HG03558 (cell line): ENCODE measurements at regions not wholly inside any gene's neighbourhood (a gene's known extent, or its start where the extent isn't known, plus 50 kb on each side); places are given as distances from the start of the nearest gene placed in this dataset.

Source experiments
- ATAC-seq: cut with Tn5 transposase; IDR thresholded peaks from one replicate; pipeline ENCODE4 v1.9.1; 2021; ENCODE audit warnings: moderate number of reproducible peaks; ENCODE audit not compliant: unreplicated experiment; ENCODE audit errors: extremely low read depth

DNA sequence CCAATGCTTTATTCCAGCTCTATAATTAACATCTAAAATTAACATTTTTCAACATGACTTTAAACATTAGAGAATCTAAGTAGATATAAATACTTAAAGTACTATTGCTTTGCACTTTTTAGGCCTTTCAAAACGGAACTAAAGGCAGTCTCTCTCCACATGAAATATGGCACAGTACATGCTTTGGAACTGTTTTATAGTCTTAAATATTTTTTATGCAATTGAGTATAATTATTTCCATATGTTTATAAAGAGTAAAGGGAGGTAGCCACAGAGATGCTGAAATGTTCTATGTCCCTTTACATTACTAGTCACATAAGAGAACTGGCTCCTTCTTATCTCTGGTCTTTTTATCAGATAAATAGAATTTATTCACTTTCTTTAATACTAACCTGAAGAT is 674.0 kb downstream of the PLCL1 start:
- ATAC-seq = no peak

DNA sequence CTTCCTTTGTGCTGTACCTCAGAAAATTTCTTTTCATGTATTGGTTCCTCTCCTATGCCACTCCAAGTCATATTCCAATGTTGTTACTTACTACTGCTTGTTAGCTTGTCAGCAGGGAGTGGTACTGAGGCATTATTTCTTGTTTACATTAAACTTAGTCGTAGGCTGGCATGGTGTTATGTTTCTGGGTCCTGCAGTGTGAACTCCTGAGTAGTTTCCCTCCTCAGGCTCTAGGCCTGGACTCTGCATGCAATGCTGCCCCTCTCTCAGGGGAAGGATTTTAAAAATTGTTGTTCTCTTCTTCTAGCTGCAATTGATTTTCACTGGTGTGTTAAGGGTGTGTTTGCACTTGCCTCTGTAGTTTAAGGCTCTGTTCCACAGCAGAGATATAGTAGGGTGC is 671.6 kb downstream of the PLCL1 start:
- ATAC-seq = no peak

DNA sequence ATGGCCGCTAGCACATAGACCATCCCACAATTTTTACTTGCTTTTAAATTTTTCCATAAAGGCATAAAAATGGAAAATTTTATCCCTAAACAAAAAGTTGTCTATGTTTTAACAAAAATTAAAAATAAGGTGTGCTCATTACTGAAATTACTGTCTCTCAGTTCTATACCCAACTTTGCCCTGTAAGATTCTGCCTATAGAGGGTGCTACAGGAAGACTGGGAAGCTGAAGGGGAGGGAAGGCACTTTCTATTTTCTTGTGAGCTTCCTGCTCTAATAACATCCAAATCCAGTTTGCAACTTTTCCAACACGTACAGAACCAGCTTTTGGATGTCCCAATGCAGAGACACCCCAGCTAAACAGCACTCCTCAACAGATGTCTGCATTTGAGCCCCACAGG is 666.9 kb downstream of the PLCL1 start:
- ATAC-seq = no peak

DNA sequence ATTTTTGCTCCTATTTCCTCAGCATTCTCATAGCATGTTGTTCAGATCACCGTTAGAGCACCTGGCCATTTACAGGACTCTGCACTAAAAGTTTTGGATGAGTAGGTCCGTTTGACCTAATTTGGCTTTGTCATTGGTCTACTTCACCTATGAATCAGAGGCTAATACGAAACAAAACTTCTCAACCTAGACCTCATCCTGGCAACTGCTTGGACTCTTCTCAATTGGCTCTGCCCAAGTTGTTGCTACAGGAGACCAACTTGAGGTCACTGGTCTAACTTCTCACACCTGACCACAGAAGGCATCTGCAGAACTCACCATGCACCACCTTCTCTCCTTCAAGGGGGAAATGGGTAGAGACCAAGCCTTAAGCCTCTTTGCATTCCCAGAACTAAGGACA is 663.7 kb downstream of the PLCL1 start:
- no peak for ATAC-seq

DNA sequence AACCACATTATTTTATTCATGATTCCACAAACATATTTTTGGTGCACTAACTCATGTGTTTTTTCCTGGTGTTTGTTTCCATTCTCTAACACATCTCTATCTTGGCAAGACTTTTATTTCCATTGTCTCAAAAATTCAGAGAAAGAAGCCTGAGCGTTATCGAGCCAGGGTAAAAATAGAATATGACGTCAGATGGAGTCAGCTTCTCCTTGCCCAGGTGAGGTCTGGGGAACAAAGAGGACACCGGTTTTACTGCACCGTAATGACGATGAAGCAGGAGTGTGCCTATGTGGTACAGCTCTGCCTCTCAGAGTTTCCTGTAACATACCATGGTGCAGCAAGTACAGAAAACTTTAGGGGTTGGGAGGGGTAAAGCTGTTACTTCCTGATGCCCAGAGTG is 661.6 kb downstream of the PLCL1 start:
- ATAC-seq = no peak

DNA sequence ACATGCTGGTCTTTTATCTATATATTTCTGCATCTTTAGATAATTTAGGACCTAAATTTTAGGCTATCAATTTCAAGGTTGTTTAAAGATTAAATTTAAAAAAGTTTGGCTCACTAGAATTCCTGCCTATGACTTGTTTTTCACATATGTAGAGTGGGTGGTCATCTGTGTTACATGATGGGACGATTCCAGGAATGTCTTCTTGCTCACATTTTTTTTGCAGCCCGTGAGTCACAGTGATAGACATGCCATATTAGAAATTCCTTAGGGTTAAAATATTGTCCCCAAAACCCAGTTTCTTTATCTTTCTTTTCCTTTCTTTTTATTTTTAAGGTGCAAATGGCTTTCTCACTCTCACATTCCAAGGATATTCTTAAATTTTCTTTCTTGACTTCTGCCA is 652.0 kb downstream of the PLCL1 start:
- ATAC-seq = no peak

DNA sequence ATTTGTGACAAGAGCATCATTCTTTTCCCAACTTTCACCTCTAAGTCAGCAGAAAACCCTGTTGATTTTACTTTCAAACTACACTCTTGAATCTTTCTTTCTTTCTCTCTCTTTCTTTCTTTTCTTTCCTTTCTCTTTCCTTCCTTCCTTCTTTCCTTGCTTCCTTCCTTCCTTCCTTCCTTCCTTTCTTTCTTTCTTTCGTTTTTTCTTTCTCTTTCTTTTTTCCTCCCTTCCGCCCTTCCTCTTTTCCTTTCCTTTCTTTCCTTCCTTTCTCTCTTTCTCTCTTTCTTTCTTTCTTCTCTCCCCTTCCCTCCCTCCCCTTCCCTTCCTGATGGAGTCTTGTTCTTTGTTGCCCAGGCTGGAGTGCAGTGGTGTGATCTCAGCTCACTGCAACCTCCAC is 649.5 kb downstream of the PLCL1 start:
- ATAC-seq = no peak

DNA sequence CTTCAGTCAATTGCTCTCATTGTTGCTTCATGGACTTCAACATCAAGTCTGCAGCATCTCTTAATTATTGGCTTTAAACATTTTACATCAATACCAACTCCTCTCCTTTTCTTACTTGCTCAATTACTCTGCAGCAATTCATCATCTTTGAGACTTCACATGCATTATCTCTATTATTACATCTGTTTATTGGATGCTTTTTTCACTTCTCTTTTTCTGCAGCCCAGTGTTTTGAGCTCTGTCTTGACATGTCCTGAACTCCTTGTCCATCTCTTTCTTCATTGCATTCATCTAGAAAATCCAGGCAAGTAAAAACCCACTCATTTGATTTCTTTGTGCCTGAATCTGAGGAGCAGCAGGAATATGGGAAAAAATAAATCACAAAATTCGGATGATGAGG is 647.9 kb downstream of the PLCL1 start:
- no peak for ATAC-seq

DNA sequence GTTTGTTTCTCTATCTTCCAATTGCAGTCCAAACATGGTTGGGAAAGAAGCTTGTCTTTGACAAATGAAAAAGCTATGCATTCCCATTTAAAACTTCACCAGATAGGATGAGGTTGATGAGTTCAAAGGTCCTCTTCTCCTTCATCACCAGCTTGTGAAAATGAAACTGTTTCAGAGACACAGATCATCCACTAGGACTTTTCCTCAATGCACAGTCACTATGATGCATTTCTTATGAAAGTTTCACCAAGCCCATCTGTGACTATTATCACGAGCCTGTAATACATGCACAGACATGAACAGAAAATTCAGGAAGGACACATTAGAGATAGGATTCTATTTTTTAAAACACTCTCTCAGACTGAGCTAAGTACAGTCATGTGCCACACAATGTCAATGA is 644.4 kb downstream of the PLCL1 start:
- ATAC-seq = no peak

DNA sequence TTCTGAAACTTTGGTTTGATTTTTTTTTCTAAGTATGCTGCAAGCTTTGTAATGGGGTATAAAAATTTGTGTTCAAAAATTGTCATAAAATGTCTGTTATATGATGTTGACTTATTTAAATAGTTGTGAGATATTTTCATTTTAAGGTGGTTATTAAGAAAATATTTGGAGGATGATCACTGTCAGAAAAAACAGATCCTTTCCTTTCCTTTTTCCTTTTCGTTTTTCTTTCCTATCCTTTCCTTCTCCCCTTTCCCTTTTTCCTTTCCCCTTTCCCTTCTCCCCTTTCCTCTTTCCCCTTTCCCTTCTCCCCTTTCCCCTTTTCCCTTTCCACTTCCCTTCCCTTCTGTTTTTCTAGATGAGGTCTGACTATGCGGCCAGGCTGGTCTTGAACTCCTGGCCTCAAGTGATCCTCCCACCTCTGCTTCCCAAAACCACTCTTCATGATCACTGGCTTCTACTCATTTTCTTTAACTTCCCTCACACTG is 640.5 kb downstream of the PLCL1 start:
- ATAC-seq = no peak

DNA sequence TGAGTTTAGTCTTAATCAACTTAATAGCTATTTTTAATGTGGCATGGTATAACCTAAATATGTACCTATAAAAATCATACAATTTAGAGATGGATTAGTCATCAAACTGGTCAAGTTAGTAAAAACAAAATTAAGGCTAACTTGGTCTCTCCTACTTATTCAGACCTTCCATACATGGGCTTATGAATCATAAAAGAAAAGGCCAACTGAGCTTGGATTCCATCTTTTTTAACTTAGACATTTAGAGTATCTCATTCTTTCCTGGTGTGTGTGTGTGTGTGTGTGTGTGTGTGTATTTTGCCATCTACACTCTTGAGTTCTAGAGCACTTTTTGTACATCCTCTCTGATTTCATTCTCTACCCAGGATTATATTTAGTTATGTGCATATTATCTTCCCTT is 637.5 kb downstream of the PLCL1 start:
- ATAC-seq = no peak

DNA sequence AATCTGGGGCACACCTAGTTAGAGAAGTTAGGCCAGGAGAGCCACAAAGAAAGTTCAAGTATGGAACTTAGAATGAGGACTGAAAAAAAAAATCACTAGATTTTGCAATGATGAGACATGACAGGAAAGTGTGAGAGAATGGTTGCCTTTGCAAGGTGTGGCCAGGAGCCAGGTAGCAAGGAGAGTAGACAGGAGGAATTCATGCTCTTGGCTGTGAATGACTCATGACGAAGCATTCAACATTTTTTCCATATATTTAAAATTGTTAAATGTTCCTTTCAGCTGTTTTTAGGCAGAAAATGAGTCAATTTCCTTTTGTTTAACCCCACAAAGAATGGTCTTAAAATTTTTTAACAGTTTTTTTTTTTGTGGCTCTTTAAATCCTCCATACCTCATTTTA is 636.9 kb downstream of the PLCL1 start:
- no peak for ATAC-seq

DNA sequence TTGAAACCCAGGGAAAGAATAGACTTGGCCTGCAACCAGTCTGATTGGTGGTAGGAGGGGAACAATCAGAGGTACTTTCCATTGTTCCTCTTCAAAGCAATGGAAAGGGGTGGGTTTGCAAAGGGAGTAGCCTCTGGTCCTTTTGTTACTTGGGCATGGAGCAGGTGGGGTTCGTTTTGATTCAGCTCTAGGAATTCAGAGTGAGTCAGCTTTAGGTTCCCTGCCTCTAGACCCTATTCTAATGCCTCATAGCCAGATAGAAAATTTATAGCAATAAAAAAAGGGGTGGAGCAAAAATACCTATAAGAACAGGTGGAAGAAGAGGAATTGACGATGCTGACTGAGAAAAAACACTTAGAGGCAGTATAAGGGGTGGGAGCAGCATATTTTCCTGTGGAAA is 636.4 kb downstream of the PLCL1 start:
- ATAC-seq = no peak

DNA sequence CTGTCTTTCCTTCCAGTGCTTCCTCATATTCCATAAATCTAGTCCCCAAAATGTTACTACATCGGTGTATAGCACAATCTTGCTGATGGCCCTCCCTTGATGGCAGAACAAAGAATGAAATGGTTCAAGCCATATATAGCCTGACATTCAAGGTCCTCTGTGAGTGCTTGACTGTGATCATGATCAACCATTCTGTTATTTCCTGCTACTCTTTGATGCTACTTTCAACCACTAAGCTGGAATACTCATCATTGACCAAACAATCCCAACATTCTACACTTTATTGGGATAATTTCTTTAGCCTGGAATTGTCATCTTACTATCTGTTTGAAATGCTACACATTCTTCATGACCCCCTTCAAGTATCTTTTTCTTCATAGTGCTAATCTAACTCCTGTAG is 633.9 kb downstream of the PLCL1 start:
- ATAC-seq = no peak

DNA sequence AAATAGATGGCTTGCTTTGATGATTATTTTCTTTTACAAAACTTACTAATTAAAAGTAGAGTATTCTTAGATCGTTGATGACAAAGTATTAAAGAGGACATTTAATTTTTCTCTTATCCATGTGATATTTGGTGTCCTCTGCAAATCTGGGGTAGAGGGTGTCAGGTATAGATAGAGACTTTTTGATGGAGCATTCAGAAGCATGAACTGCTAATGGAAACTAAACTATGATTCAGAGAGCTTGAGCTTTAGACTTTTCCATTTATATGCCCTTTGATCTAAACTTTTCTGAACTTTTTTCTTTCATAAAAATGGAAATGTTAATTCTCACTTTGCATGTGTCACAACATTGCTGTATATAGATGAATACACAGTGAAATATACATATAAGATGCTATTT is 619.7 kb downstream of the PLCL1 start:
- ATAC-seq = no peak

DNA sequence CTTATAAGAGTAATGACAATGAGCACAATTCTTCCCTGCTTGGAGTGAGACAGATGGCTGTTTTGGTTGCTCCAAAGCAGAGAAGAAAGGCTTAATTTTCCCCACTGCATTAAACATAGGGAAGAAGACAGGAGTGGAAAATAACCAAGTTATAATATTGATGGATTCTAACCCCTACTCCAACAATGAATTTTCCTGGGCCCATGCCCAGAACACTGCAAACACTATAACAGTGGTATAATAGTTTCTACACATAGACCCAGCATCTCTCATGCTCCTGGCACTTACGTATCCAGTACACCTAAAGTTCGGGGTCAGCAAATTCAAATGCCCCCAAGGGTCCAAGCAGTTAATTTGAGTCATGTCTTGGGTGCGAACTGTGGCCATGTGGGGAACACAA is 613.4 kb downstream of the PLCL1 start:
- no peak for ATAC-seq

DNA sequence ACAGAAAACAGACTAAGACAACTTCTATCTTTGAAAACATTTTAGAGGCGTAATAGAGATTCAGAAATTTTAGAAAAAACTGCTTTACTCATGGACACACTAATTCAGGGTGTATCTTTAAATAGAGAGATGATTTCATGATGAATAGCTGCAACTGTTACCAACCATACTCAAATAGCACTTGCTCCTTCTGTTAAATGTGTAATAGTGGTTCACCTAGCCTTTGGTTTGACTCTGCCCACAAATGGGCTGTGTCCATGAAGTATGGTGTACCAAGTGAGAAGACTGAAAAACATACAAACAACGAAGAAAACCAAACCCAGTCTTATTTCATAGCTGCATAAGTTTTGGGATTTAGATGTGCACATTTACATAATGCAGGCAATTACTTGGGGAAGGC is 610.6 kb downstream of the PLCL1 start:
- ATAC-seq = no peak

DNA sequence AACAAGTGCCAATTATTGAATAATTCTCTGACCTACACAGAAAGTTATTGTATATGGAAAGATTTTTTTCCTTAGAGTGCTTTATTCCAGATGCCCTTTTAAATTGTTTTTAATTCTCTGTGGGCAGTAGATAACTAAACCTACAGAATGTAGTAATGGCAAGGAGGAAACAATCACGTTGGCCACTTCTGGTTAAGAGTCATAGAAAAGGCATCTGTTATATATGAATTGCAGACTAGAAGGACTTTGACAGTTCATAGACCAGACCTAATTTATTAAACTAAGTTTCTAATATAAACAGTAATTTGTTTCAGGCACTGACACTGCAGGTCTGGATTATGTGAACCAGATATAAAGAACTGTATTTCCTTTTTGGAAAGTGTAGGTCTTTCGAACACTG is 607.5 kb downstream of the PLCL1 start:
- no peak for ATAC-seq

DNA sequence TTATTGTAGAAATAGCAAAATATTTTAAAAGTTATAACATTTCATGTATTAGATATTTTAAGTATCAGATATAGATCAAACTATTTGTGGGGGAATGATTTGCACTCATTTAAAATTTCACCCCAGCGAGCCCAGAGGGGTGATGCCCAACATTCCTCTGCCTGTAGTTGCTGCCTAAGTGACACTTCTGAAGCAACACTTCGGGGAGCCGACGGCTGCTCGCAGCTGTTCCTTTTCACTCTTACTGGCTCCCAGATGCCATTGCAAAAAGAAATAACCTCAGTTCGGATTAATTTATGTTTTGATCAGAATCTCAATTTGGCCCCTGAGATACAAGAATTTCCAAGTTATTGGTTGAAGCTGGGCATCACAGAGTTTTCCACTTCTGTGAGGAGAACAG is 603.8 kb downstream of the PLCL1 start:
- ATAC-seq = no peak

DNA sequence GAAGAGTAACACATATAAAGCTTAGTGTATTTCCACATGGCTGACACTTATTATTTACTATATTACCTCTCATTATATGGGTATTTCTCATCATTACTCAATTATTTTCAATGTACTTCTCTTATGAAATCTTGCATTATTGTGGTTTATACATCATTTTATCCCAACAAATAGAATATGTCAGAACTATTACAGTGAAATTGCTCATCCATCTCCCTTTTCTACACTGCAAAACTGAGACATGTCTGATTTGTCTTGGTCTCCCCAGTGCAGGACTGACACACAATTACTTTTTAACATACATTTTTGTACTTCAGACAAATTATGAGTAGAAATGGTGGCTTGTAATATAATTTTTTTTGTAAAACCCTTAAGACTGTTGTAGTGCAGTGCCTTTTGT is 600.9 kb downstream of the PLCL1 start:
- ATAC-seq = no peak

DNA sequence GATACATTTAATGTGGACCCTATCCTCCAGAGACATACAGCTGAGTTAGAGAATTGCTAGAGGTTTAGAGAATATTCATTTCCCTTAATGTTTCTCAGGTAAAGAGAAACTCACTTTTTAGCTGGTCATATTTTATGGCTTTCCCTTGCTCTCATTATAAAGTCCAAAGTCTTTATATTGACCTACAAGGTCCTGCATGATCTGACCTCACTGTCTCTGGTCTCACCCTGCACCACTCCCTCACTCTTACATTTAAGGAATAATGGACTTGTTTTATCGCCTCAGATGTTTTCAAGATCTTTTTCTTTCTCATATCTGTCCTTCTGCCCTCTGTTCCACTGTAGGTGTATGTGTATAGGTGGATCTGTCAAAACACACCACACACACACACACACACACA is 597.3 kb downstream of the PLCL1 start:
- ATAC-seq = no peak

DNA sequence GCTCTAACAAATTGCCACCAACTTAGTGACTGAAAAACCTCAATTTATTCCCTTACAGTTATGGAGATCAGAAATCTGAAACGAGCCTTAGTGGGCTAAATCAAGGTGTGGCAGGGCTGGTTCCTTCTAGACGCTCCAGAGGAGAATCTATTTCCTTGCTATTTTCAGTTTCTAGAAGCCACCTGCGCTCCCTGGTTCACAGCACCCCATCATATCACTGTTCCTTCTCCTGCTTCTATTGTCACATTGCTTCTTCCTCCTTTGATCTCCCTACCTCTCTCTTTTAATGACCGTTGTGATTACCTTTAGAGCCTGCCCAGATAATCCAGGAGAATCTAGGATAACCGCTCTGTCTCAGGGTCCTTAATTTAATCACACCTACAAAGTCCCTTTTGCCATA is 596.6 kb downstream of the PLCL1 start:
- no peak for ATAC-seq

DNA sequence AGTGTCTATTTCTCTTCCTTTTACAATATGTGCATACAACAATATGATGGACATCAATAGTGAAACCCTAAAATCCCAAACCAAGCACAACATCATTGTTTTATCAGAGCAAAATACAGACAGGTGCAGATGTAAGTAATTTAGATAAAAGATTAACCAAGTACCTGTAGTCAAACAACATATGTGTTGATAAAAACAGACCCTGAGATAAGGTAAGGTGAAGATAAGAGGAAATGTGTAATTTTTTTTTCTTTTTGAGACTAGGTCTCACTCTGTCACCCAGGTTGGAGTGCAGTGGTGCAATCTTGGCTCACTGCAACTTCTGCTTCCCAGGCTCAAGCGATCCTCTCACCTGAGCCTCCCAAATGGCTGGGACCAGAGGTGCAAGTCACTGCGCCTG is 589.8 kb downstream of the PLCL1 start:
- no peak for ATAC-seq
